ENCODE measurements at regions not wholly inside any gene's neighbourhood (a gene's known extent, or its start where the extent isn't known, plus 50 kb on each side); places are given as distances from the start of the nearest gene placed in this dataset.
A peak's percentile ranks its signal among the peaks of the same experiment; 100 is the strongest.

DNA sequence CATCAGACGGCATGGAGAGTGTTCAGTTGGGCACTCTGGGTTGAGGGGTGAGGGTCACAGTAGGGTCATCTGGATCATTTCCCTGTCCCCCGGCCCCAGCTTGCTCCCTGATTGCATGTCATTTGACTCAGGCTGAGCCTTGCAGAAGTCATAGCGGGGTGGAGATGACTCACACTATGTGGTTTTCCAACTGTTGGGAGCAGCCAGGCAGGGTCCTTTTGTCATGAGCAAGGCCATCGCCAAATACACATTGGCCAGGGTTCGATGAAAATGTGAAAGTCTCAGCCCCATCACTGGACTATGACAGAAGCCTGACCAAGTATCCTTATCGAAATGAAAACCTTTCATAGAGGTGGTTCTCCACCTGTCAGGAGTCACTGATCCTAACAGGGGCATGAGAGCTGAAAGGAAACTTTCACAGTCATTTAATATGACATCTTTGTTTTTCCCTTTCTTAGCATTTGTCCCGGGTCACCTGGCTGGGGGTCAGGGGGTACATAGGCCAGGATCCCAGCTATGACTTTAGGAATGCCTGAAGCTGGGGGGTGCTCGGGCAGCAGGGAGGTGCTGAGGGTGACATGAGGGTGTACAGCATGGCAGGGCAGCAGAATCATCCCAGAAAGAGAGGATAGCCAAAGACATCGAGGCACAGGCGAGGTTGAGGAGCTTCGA, 70.2 kb upstream of the CD93 start:
- Histone ChIP-seq H2AFZ (ENCODE audit: low read depth, low read length) (no peak overlapping the region), H3K4me2 (ENCODE audit: low read length) (peak overlapping the region; percentile 67), H3K9ac (ENCODE audit: low read length) (no peak overlapping the region), H4K20me1 (ENCODE audit: insufficient read depth, low read length) (no peaks in the 10 kb centered on the region), H3K4me1 (ENCODE audit: insufficient read depth, low read length) (peaks cover 44% of the 10 kb centered on the region), H3K79me2 (ENCODE audit: insufficient read depth, low read length) (no peaks in the 10 kb centered on the region), H3K27me3 (ENCODE audit: insufficient read depth, low read length) (no peaks in the 10 kb centered on the region), H3K9me3 (ENCODE audit: insufficient read depth, low read depth, low read length) (no peaks in the 10 kb centered on the region), H3K27ac (ENCODE audit: low read depth, low read length) (peak overlapping the region; percentile 28), H3K36me3 (ENCODE audit: insufficient read depth, low read length) (no peaks in the 10 kb centered on the region), H3K4me3 (ENCODE audit: insufficient read depth, low read depth, low read length) (no peak overlapping the region)
- H3K36me3 Mint-ChIP-seq (ENCODE audit: low read depth, unreplicated experiment) = no peaks in the 10 kb centered on the region
- peak overlapping the region; percentile 58 for H3K27ac Mint-ChIP-seq (ENCODE audit: unreplicated experiment)
- peaks cover 2% of the 10 kb centered on the region for H3K9me3 Mint-ChIP-seq (ENCODE audit: unreplicated experiment)
- DNase-seq (ENCODE audit: low read depth) (peak; percentile 81), FAIRE-seq (no peak)
- no peaks in the 10 kb centered on the region for H3K27me3 Mint-ChIP-seq (ENCODE audit: low read depth, unreplicated experiment)
- peaks cover 23% of the 10 kb centered on the region for H3K4me1 Mint-ChIP-seq (ENCODE audit: low read depth, unreplicated experiment)
- TF ChIP-seq, protein P1, sequence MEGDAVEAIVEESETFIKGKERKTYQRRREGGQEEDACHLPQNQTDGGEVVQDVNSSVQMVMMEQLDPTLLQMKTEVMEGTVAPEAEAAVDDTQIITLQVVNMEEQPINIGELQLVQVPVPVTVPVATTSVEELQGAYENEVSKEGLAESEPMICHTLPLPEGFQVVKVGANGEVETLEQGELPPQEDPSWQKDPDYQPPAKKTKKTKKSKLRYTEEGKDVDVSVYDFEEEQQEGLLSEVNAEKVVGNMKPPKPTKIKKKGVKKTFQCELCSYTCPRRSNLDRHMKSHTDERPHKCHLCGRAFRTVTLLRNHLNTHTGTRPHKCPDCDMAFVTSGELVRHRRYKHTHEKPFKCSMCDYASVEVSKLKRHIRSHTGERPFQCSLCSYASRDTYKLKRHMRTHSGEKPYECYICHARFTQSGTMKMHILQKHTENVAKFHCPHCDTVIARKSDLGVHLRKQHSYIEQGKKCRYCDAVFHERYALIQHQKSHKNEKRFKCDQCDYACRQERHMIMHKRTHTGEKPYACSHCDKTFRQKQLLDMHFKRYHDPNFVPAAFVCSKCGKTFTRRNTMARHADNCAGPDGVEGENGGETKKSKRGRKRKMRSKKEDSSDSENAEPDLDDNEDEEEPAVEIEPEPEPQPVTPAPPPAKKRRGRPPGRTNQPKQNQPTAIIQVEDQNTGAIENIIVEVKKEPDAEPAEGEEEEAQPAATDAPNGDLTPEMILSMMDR (IDR thresholded peaks at IDR 0.05; ENCODE audit: insufficient read depth, low read depth, low read length) = no peak
- TF ChIP-seq EZH2 (IDR thresholded peaks at IDR 0.05; ENCODE audit: insufficient read depth, low read length) = no peak
- H3K4me3 Mint-ChIP-seq (ENCODE audit: unreplicated experiment) = no peak overlapping the region

DNA sequence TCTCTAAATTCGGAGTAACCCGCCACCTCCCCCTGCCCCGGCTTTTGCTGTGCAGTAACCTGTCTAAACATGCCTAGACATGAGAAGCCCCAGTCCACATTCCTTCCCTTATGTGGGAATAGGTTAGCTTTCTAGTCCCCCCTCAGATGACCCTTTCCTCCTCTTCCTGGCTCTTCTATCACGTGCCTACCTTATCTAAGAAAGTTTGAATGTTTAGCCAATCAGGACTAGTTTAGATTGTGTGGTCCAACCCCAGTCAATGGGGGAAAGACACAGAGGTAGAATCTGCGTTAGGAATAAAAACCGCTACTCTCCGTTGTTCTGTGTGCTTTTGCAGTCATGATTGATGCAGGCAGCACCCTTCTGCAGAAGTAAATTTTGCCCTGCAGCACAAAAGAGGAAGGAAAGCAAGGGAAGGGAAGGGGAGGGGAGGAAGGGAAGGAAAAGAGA, 69.0 kb upstream of the CD93 start:
- Histone ChIP-seq H3K27me3 (ENCODE audit: insufficient read depth, low read length) (no peaks in the 10 kb centered on the region), H3K4me1 (ENCODE audit: insufficient read depth, low read length) (peaks cover 33% of the 10 kb centered on the region), H3K9ac (ENCODE audit: low read length) (no peak overlapping the region), H3K9me3 (ENCODE audit: insufficient read depth, low read depth, low read length) (no peaks in the 10 kb centered on the region), H3K36me3 (ENCODE audit: insufficient read depth, low read length) (no peaks in the 10 kb centered on the region), H3K79me2 (ENCODE audit: insufficient read depth, low read length) (no peaks in the 10 kb centered on the region), H2AFZ (ENCODE audit: low read depth, low read length) (no peak overlapping the region), H3K4me2 (ENCODE audit: low read length) (no peak overlapping the region), H3K27ac (ENCODE audit: low read depth, low read length) (no peak overlapping the region), H3K4me3 (ENCODE audit: insufficient read depth, low read depth, low read length) (no peak overlapping the region), H4K20me1 (ENCODE audit: insufficient read depth, low read length) (no peaks in the 10 kb centered on the region)
- no peaks in the 10 kb centered on the region for H3K36me3 Mint-ChIP-seq (ENCODE audit: low read depth, unreplicated experiment)
- no peak overlapping the region for H3K4me3 Mint-ChIP-seq (ENCODE audit: unreplicated experiment)
- peaks cover 2% of the 10 kb centered on the region for H3K9me3 Mint-ChIP-seq (ENCODE audit: unreplicated experiment)
- peaks cover 19% of the 10 kb centered on the region for H3K4me1 Mint-ChIP-seq (ENCODE audit: low read depth, unreplicated experiment)
- H3K27ac Mint-ChIP-seq (ENCODE audit: unreplicated experiment) = no peak overlapping the region
- TF ChIP-seq, protein P1 (IDR thresholded peaks at IDR 0.05; ENCODE audit: insufficient read depth, low read depth, low read length) = no peak
- TF ChIP-seq EZH2 (IDR thresholded peaks at IDR 0.05; ENCODE audit: insufficient read depth, low read length) = no peak
- DNase-seq (ENCODE audit: low read depth) = no peak
- FAIRE-seq = no peak
- H3K27me3 Mint-ChIP-seq (ENCODE audit: low read depth, unreplicated experiment) = no peaks in the 10 kb centered on the region

DNA sequence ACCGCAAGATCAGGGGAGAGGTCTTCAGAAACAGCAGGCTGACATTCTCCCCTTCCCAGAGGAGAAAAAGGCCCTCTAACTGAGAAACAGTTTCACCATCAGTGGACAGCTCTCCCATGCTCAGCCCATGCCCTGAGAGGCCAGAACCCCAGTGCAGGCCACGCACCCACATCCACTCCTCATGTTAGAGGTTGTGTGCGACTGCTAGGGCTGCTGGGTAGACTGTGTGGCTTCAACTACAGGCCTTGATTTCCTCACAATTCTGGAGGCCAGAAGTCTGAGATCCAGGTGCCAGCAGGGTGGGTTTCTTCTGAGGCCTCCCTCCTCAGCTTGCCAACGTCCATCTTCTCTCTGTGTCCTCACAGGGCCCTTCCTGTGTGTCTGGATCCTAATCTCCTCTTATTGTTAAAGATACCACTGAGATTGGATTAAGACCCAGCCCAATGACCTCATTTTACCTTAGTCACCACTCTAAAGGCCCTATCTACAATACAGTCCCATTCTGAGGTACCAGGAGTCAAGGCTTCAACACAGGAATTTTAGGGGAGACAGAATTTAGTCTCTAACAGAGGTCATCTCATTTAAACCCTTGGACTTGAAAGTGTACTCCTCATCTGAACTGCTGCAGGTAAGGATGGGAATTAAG, 67.7 kb upstream of the CD93 start:
- Histone ChIP-seq H3K9ac (ENCODE audit: low read length) (no peak overlapping the region), H3K79me2 (ENCODE audit: insufficient read depth, low read length) (no peaks in the 10 kb centered on the region), H3K36me3 (ENCODE audit: insufficient read depth, low read length) (no peaks in the 10 kb centered on the region), H4K20me1 (ENCODE audit: insufficient read depth, low read length) (no peaks in the 10 kb centered on the region), H3K4me1 (ENCODE audit: insufficient read depth, low read length) (peaks cover 32% of the 10 kb centered on the region), H3K9me3 (ENCODE audit: insufficient read depth, low read depth, low read length) (no peaks in the 10 kb centered on the region), H3K27ac (ENCODE audit: low read depth, low read length) (no peak overlapping the region), H3K27me3 (ENCODE audit: insufficient read depth, low read length) (no peaks in the 10 kb centered on the region), H2AFZ (ENCODE audit: low read depth, low read length) (no peak overlapping the region), H3K4me3 (ENCODE audit: insufficient read depth, low read depth, low read length) (no peak overlapping the region), H3K4me2 (ENCODE audit: low read length) (no peak overlapping the region)
- Mint-ChIP-seq H3K27me3 (ENCODE audit: low read depth, unreplicated experiment) (no peaks in the 10 kb centered on the region), H3K9me3 (ENCODE audit: unreplicated experiment) (peaks cover 2% of the 10 kb centered on the region), H3K4me3 (ENCODE audit: unreplicated experiment) (no peak overlapping the region), H3K27ac (ENCODE audit: unreplicated experiment) (no peak overlapping the region), H3K4me1 (ENCODE audit: low read depth, unreplicated experiment) (peaks cover 19% of the 10 kb centered on the region), H3K36me3 (ENCODE audit: low read depth, unreplicated experiment) (no peaks in the 10 kb centered on the region)
- peak; percentile 52 for FAIRE-seq
- no peak for DNase-seq (ENCODE audit: low read depth)
- TF ChIP-seq, protein P1 (IDR thresholded peaks at IDR 0.05; ENCODE audit: insufficient read depth, low read depth, low read length) = no peak
